Stimulated activated CD8-positive, alpha-beta memory T cell treated with anti-CD3 and anti-CD28 coated beads, Interleukin-15, amount 100 ng/mL, for 48 hours (primary cell): ENCODE measurements at regions not wholly inside any gene's neighbourhood (a gene's known extent, or its start where the extent isn't known, plus 50 kb on each side); places are given as distances from the start of the nearest gene placed in this dataset.

Source experiments
- DNase-seq, 2 donors: peaks; one replicate each; pipeline ENCODE4 v3.0.0-alpha.2; 2020; ENCODE audit warnings: low read depth in 2 of 2

DNA sequence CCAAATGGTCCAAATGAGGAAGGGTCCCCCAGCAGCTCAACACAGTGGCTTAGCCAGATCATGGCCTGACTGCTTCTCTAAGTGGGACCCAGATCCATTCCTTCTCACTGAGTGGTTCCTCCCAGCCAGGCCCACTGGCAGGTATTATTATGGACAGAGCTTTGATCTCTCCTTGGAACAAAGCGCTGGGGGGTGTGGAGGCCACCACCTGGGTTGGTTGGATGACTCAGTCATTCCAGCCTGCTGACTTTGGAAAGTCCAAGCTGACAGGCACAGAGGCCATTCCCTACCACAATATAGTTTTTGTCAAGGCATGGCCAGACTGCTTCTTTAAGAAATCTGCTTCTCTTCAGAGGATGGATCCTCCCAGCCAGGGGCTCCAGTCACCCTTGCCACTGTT, 341.1 kb downstream of the BTG1 start:
- DNase-seq = no peak

DNA sequence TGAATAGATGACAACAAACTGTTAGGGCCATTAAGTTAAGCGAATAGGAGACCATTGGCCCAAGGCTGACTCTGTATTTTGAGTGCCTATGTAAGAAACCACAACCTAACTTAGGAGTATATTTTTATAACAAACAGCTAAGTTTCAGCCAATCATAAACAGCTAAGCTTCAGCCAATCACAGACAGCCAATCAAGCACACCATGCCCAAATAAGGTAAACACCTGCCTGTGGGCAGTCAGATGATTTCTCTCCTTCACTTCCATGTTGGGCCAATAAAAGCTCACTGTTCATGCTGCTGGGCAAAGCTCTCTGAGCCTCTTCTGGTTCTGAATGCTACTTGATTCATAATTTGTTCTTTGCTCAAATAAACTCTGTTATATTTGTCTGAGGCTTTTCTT, 344.6 kb downstream of the BTG1 start:
- no peak for DNase-seq

DNA sequence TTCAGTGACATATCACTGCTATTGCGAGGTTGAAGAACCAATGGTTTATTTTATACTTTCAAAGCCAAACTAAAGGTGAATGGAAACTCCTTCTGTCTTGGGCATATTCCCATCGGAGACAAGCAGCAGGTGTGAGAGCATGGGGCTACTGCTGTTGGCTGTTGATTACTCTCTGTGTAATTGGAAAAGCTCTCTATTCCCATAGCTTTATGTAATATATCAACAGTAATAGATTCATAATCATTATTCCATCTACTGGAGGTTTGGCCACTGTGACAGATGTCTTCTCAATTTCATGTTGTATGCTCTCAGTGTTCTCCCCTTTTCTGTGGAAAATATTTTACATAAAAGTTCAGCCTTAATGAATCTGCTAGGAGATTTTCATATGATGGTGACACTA, 352.0 kb downstream of the BTG1 start:
- no peak for DNase-seq

DNA sequence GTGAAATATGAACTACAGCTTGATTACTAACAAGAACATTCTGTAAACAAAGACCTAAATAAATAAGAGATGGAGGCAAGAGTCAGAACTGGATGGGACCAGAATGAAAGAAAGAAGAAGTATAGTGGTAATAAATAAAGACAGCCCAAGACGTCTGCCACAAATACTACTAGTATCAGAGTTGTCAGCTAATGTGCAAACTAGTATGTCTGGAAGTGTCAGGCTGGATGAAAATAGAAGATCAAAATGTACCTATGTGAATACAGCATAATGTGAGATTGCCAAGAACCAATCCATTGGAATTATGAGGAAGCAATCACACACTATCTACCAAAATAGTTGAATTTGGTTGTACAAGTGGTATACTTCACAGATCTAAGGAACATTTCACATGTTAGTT, 353.0 kb downstream of the BTG1 start:
- DNase-seq = no peak

DNA sequence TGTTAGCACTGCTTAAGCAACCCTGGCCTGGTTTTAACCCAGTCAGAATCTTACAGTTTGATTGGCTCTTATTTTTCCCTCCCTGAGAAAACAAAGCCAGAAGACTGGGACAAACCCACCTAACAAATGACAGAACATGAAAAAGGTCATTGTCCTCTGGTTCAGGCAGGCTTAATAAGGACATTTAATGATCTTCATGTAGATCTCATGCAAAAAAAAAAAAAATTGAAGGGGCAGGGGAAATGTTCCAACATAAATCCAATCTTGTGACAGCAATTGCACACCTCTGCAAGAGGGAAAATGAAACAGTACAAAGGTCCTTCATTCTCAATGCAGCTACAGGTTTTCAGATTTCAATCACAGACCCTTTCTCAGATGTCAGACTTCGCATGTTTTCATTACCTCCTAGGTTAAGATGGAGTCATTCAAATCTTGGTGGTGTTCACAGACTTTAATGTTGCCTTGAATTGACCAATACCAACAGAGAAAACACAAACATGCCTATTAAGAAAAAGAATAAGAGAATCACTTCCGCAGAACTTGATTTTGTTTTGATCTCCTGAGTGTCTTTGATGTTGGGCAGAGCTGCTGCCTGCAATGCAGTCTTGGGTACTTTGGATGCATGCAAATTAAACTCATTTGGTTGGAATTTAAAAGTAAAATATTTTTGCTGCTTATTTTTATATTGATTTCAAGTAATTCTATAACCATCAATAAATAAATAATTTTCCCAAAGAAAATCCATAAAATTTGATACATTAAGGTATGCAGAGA, 359.0 kb downstream of the BTG1 start:
- no peak for DNase-seq

DNA sequence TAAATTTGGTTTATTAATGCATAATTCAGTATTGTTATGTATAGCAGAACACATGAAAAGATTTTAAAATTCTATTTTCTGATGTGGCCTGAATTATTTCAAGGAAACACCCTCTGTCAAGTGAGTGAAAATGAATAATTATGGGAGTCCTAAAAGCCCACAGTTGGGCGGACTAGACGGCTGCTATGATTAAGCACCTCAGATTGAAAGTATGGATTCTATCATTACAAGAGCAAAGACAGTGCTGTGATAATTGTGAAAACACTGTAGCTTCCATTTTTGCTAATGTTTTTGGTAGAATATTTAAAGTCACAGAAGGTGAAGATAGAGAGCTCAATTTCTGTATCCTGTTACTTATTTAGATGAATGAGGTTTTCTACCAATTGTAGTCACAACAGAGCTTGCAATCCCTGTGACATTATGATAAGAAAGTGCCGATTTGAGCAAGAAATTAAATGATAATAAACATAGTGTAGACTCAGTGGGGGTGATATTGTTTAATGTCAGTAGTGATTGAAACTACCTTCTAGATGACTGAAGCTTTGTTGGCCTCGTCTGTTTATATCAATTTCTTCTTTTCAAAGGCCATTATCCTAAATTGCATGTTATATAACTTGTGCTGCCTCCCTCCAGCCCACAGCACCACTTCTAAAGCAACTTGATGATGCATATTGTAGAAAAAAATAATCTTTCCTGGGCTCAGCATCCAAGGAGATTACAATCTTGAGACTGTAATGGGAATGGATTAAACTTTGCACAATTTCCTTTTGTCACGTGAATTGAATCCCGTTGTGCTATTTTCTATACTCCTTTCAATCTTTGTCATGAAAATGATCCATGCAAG, 359.8 kb downstream of the BTG1 start:
- no peak for DNase-seq

DNA sequence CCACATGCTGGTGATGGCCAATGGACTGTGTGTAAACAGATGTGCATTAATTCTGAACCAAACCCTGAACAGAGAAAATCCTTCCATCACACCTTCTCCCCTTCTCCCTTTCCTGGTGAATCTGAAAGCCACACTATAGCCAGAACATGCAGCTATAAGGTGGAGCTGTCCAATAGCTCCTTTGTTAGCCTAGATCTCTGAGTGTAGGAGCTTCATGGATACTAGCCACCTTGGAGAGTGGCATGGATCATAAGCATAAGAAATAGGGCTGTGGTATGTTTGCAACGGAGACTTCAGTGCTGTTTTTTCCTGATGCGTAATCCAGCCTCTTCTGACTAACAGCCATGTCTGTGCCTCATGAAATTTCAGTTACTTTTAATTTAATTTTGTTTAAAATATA, 364.5 kb downstream of the BTG1 start:
- DNase-seq = no peak

DNA sequence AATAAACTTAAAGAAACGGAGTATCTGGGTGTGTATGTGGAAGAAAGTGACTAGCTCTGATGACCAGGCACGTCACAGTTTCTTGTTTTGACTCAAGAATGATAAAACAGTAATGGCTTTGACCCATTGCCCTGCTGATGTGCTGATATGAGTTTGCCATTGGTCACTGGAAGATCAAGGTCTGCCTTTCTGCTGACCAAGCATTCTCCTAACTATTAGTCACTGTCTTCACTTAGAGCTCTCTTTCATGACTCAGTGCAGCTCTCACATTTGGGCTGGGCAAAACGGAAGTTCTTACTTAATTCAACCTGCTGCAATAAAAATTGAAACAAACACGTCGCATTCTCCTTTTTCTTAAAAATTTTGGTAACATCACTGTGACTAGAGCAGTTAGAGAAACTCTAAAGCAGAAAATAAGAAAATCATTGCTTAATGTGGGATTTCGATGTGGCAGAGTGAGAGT, 366.7 kb downstream of the BTG1 start:
- DNase-seq = peak; percentile 13 to 25

DNA sequence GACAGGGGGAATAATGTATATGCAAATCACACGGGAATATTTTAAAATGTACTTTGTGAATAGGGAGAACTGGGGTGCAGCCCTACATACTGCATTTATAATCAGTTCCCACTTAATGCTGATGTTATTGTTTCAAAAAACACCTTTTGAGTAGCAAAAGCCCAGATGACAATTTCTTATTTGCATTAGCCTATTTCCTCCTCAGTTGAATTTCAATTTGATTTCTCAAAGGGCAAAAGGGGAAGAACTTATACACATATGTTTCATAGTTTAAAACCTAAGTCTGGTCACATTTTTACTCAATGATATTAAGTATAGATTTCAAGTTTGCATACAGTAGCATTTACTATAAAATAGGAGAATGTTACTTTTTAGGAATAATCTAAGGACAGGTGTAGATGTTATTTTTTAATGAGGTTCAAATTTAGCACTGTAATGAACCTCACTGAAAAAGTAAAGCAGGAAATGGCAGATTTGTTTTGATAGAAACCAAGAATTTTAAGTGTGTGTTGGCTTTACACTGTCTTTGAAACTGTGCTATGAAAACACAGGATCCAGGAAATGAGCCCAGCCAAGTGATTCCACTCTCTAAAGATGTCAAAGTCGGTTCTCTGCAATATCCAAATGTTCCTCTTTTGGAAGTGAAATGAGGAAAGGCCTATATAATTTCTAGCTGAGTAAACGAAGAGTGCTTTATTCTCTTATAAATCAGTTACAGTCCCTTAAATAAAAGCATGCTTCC, 367.4 kb downstream of the BTG1 start:
- DNase-seq = no peak

DNA sequence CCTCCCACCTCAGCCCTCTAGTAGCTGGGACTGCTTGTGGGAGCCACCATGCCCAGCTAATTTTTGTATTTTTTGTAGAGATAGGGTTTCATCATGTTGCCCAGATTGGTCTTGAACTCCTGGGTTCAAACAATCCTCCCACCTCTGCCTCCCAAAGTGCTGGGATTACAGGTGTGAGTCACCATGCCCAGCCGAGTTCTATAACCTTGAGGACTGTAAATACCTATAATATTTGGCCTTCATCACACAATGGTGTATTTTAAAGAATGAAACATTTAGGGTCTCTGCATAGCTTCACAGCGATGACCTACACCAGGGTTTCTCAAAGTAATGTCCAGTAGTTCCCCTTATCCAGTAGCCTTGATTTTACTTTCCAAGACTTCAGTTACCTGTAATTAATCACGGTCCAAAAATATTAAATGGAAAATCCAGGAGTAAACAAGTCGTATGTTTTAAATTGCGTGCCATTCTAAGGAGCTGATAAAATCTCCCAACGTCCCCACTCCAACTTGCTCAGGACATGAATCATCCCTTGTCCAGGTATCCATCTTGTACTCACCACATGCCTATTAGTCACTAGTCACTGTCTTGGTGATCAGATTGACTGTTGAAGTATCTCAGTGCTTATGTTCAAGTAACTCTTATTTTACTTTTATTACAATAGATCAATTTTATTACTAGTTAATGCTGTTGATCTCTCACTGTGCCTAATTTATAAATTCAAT, 368.2 kb downstream of the BTG1 start:
- DNase-seq = no peak

DNA sequence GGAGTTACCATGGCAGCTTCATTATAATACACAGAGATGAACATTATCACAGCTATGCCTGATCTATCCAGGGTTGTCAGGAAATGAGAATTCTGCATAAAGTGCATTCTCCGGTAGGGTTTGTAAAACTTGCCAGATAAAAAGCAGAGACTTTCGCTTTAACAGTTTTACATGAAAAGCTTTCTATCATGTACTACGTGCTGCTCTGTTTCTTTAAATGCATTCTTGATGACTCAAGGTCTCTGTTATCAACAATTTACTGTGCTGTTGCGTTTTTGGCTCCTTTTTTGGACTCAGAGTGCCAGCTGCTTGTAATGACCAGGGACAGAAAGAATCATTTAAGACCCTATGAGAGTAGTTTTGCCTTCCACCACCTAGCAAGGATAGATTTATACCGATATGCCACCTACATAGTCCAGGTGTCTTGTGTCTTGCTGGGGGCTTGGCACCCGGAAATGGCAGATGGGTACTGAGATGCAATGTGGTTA, 371.2 kb downstream of the BTG1 start:
- no peak for DNase-seq

DNA sequence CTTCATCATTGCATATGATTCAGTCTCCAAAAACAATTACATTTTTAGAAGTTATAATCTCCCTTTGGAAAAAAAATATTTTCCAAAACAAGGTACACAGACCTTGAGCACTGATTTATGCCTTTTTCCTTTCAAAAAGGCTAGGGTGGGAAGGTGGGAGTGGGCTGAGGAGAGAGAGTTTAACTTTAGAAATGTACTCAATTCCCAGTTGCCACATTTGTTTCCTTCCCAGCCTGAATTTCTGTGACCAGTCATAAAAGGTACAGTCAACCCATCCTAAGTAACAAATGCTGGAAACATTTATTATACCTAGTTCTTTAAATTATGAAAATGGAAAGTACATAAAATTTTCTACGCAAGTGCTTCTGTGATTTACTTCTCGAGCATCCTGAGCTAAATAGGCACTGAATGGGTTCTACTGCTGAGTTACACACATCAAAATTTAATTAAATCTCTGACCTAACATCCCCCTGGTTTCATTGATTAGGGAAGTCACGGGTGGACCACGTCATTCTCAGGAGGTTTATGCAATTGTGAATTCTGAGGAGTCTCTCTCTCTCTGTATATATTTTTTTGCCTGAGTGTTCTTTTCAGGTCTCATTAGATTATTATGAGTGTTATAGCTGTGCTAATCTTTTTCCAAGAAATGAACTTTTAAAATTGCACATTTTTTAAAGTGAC, 371.8 kb downstream of the BTG1 start:
- no peak for DNase-seq

DNA sequence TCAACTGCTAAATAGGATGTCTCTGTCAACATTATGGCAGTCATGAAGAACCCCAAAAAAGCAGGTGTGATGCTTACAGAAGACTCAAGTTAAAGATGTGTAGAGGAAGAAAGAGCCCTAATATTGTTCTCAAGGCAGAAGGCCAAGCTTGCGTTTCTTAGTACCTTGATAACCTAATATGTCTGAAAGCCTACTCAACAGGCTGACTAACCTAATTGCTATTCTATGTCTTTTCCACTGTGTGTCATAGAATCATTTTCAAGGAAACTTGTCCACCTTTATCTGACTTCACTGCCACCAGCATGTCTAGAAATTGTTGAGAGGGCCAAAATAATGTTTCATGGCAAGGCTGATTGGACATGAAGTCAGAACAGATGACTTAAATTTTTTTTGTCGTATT, 373.2 kb downstream of the BTG1 start:
- DNase-seq = no peak

DNA sequence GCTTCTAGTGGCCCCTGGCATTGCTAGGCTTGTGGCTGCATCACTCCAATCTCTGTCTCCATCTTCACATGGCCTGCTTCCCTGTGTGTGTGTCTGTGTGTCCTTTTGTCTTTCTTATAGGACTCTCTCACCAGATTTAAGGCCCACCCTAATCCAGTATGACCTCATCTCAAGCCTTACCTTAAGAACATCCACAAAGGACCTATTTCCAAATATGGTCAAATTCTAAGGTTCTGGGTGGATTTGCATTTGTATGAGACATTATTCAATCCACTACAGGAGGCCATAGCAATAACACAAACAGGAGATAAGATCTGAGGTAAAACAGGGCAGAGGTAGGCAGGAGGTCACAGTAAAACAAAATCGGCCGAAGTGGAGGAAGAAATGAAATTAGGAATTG, 375.9 kb downstream of the BTG1 start:
- DNase-seq = no peak

DNA sequence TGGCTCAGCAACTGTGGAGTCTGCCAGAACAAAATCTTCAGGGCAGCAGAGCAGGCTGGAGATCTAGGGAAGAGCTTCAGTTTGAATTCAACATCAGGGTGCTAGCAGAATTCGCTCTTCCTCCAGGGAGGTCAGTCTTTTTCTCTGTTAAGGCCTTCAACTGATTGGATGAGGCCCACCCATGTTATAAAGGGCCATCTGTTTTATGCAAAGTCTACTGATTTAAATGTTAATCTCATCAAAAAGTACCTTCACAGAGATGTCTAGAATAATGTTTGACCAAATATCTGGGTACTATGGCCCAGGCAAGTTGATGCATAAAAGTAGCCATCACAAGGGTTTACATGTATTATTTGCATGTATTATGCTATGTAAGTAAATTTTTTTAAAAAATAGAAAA, 378.4 kb downstream of the BTG1 start:
- no peak for DNase-seq

DNA sequence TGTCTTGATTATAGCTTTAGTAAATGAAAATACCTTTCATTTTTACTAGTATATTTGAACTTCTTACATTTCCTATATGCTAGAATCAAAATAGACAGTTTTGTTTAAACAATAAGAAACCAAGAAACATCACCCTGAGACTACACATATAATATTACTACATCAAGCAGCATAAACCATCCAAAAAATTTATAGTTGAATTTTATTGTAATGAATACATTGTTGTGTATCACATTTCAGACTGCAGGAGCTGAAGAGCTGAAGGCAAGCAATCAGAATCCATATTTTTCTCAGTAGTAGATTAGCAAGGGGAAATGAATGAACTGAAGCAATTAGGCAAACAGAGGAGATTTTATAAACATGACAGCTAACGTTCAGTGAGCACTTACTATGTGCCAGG, 379.2 kb downstream of the BTG1 start:
- no peak for DNase-seq

DNA sequence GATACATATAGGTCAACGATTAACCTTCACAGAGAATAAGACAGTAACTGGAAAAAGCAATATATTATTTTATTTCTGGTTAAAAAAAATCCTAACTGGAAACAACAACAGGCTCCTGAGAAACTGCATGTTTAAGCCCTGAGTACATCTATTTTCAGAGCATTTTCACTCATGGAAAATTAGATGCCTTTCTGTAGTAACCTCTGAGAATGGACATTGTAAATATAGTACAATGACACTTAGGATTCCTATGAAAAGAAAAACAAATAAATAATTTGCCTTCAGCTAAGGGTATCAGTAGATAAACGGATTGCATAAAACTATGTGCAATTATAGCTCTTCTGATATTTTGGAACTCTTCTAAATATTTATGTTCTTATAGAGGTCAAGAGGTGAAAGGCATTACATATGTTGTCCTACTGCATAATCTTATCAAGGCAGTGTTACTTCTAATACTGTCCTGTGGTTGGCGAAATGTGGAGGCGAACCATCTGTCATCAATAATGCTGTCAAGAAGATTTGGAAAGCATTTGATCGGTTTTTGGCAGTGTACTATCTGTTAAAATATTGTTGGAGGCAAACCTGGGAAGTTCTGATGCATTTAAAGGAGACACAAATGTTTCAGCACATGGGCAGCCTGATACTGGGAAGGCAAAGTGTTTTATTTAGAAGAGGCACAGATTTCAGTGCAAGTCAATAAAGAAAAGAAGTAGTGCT, 381.8 kb downstream of the BTG1 start:
- DNase-seq = no peak

DNA sequence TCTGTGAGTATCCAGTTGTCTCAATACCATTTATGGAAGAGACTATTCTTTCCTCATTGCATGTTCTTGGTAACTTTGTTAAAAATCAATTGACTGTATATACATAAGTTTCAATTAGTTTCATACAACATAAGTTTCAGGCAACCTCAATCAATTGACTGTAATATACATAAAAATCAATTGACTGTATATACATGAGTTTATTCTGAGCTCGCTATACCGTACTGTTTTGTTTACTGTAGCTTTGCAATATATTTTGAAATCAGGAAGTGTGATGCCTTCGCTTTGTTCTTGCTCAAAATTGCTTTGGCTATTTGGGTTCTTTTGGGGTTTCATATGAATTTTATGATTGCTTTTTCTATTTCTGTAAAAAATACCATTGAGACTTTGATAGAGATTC, 392.0 kb downstream of the BTG1 start:
- DNase-seq = no peak

DNA sequence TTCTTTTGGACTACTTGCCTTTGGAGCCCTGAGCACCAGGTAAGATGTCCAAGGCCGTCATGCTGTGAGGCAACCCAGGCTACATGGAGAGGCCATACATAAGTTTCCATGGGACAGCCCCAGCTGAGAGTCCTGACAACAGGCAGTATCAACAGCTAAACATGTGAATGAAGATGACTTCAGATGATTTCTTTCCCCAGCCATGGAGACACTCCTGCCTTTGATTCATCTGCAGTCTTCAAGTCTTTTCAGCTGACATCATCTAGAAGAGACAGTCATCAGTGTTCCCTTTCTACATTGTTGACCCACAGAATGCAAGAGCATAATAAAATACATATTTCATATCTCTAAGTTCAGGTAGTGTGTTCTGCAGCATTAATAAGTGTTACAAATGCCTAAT, 398.7 kb downstream of the BTG1 start:
- DNase-seq = no peak

DNA sequence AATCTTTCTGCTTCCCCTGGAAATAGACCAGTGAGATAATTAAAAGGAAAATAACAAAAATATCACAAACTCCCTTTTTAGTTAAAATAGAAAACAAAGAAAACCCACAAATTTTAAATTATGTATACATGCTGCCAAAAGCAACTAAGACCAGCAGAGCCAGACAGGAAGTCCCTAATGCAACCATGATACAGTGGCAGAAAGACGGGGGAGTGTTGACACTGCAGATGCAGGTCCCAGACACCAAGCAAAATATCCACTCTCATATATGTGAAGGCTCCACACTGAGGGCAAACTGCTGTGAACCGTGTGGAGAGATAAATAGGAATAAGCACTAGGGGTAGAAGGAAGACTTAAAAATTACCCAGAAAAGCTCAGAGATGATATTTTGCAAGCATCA, 401.0 kb downstream of the BTG1 start:
- DNase-seq = no peak
